HG02885 (cell line): ENCODE measurements at regions not wholly inside any gene's neighbourhood (a gene's known extent, or its start where the extent isn't known, plus 50 kb on each side); places are given as distances from the start of the nearest gene placed in this dataset.
"Not testable (repeated sequence)": the region's sequence is repeated elsewhere in the genome, so short reads cannot be mapped to it uniquely, and the experiment has no call there.

Experiments used
- ATAC-seq: cut with Tn5 transposase; IDR thresholded peaks from one replicate; pipeline ENCODE4 v1.9.1; 2021; ENCODE audit warnings: mild to moderate bottlenecking; ENCODE audit not compliant: unreplicated experiment, poor library complexity

GRCh38 chr22:22795639-22796038, 92.0 kb upstream of the IGLL5 start:
- not testable (repeated sequence) for ATAC-seq

- ATAC-seq: no peak
Measured at GRCh38 chr22:22796724-22797123, 90.9 kb upstream of the IGLL5 start.

GRCh38 chr22:22798232-22798616, 89.4 kb upstream of the IGLL5 start:
- ATAC-seq: no peak

GRCh38 chr22:22798716-22799115, 88.9 kb upstream of the IGLL5 start:
- no peak for ATAC-seq

- ATAC-seq: no peak
Measured at GRCh38 chr22:22799561-22799960, 88.1 kb upstream of the IGLL5 start.

GRCh38 chr22:22800716-22801115, 86.9 kb upstream of the IGLL5 start:
- ATAC-seq: no peak

GRCh38 chr22:22802339-22802970, 85.2 kb upstream of the IGLL5 start:
- ATAC-seq: no peak

- no peak for ATAC-seq
Measured at GRCh38 chr22:22803285-22803853, 84.2 kb upstream of the IGLL5 start.

- ATAC-seq: no peak
Measured at GRCh38 chr22:22810018-22810427, 77.6 kb upstream of the IGLL5 start.

GRCh38 chr22:22810471-22810870, 77.1 kb upstream of the IGLL5 start:
- no peak for ATAC-seq

- ATAC-seq: no peak
Measured at GRCh38 chr22:22811016-22812009, 76.3 kb upstream of the IGLL5 start.

- ATAC-seq: no peak
Measured at GRCh38 chr22:22812031-22812905, 75.3 kb upstream of the IGLL5 start.

- ATAC-seq: no peak
Measured at GRCh38 chr22:22813126-22814075, 74.2 kb upstream of the IGLL5 start.

- no peak for ATAC-seq
Measured at GRCh38 chr22:22814666-22815396, 72.8 kb upstream of the IGLL5 start.

GRCh38 chr22:22815397-22816170, 72.0 kb upstream of the IGLL5 start:
- no peak for ATAC-seq

- no peak for ATAC-seq
Measured at GRCh38 chr22:22816171-22816514, 71.5 kb upstream of the IGLL5 start.

GRCh38 chr22:22816766-22817410, 70.7 kb upstream of the IGLL5 start:
- no peak for ATAC-seq
